T-helper 17 cell (primary cell): ENCODE measurements at regions not wholly inside any gene's neighbourhood (a gene's known extent, or its start where the extent isn't known, plus 50 kb on each side); places are given as distances from the start of the nearest gene placed in this dataset.

Experiments
- ATAC-seq: fragments of 150-1000 bp; cut with Tn5 transposase; 2 replicates; pipeline ENCODE4 v1.10.0; 2021; ENCODE audit warnings: mild to moderate bottlenecking, moderate library complexity
- DNase-seq, 3 donors: peaks; one replicate each; pipeline versions ENCODE4 v3.0.0 to v3.0.0-alpha.2; 2020 to 2021
- H3K9me3 ChIP-seq: one replicate; pipeline ENCODE4 v1.7.0; 2013; ENCODE audit warnings: low read length, mild to moderate bottlenecking; ENCODE audit not compliant: control insufficient read depth, poor library complexity, severe bottlenecking
- H3K27ac Mint-ChIP-seq: one replicate; pipeline ENCODE4 v1.8.0; 2022; ENCODE audit warnings: mild to moderate bottlenecking, moderate library complexity, mixed read lengths
- H3K27me3 Mint-ChIP-seq: one replicate; pipeline ENCODE4 v1.8.0; 2022; ENCODE audit warnings: mixed read lengths
- H3K36me3 Mint-ChIP-seq: one replicate; pipeline ENCODE4 v1.8.0; 2022; ENCODE audit warnings: low read depth, mixed read lengths
- H3K4me1 Mint-ChIP-seq: one replicate; pipeline ENCODE4 v1.8.0; 2022; ENCODE audit warnings: mild to moderate bottlenecking, mixed read lengths
- H3K4me3 Mint-ChIP-seq: one replicate; pipeline ENCODE4 v1.8.0; 2022; ENCODE audit warnings: mild to moderate bottlenecking, moderate library complexity, mixed read lengths

GRCh38 chr6:54050750-54051149, 60.5 kb upstream of the MLIP start:
- peaks cover under 1% of the 10 kb centered on the region for H3K27me3 Mint-ChIP-seq
- no peak for ATAC-seq
- H3K36me3 Mint-ChIP-seq: no peaks in the 10 kb centered on the region
- no peak overlapping the region for H3K27ac Mint-ChIP-seq
- no peak for DNase-seq
- no peak overlapping the region for H3K4me3 Mint-ChIP-seq
- no peaks in the 10 kb centered on the region for H3K4me1 Mint-ChIP-seq
- H3K9me3 ChIP-seq: no peaks in the 10 kb centered on the region

- DNase-seq: no peak
- no peak for ATAC-seq
- H3K4me1 Mint-ChIP-seq: no peaks in the 10 kb centered on the region
- H3K27ac Mint-ChIP-seq: no peak overlapping the region
- H3K27me3 Mint-ChIP-seq: peaks cover 5% of the 10 kb centered on the region
- no peak overlapping the region for H3K4me3 Mint-ChIP-seq
- H3K9me3 ChIP-seq: no peaks in the 10 kb centered on the region
- no peaks in the 10 kb centered on the region for H3K36me3 Mint-ChIP-seq
Observed at GRCh38 chr6:54053881-54054391, 57.3 kb upstream of the MLIP start.

GRCh38 chr6:54056105-54056504, 55.1 kb upstream of the MLIP start:
- DNase-seq: no peak
- H3K9me3 ChIP-seq: no peaks in the 10 kb centered on the region
- Mint-ChIP-seq H3K4me3 (no peak overlapping the region), H3K27ac (no peak overlapping the region), H3K27me3 (peaks cover 5% of the 10 kb centered on the region), H3K36me3 (no peaks in the 10 kb centered on the region), H3K4me1 (no peaks in the 10 kb centered on the region)
- ATAC-seq: no peak

- no peak for ATAC-seq
- H3K27me3 Mint-ChIP-seq: peaks cover 5% of the 10 kb centered on the region
- no peak for DNase-seq
Observed at GRCh38 chr6:54057058-54057457, 54.2 kb upstream of the MLIP start.

GRCh38 chr6:54058236-54058635, 53.0 kb upstream of the MLIP start:
- DNase-seq (no peak), ATAC-seq (no peak)
- no peaks in the 10 kb centered on the region for H3K36me3 Mint-ChIP-seq
- no peaks in the 10 kb centered on the region for H3K4me1 Mint-ChIP-seq
- H3K27me3 Mint-ChIP-seq: peaks cover 5% of the 10 kb centered on the region
- no peaks in the 10 kb centered on the region for H3K9me3 ChIP-seq
- H3K4me3 Mint-ChIP-seq: no peak overlapping the region
- no peak overlapping the region for H3K27ac Mint-ChIP-seq

More at GRCh38 chr6:54057058-54057457, 54.2 kb upstream of the MLIP start:
- H3K9me3 ChIP-seq: no peaks in the 10 kb centered on the region
- Mint-ChIP-seq H3K27ac (no peak overlapping the region), H3K4me3 (no peak overlapping the region), H3K36me3 (no peaks in the 10 kb centered on the region), H3K4me1 (no peaks in the 10 kb centered on the region)

GRCh38 chr6:54059683-54060082, 51.6 kb upstream of the MLIP start:
- Mint-ChIP-seq H3K27ac (no peak overlapping the region), H3K4me3 (no peak overlapping the region)

GRCh38 chr6:54060286-54060685, 51.0 kb upstream of the MLIP start:
- no peaks in the 10 kb centered on the region for H3K4me1 Mint-ChIP-seq
- H3K27ac Mint-ChIP-seq: no peak overlapping the region
- no peak for DNase-seq
- H3K4me3 Mint-ChIP-seq: no peak overlapping the region
- no peaks in the 10 kb centered on the region for H3K36me3 Mint-ChIP-seq
- H3K27me3 Mint-ChIP-seq: peaks cover 5% of the 10 kb centered on the region
- no peaks in the 10 kb centered on the region for H3K9me3 ChIP-seq
- ATAC-seq: no peak

More at GRCh38 chr6:54059683-54060082, 51.6 kb upstream of the MLIP start:
- Mint-ChIP-seq H3K36me3 (no peaks in the 10 kb centered on the region), H3K27me3 (peaks cover 5% of the 10 kb centered on the region), H3K4me1 (no peaks in the 10 kb centered on the region)
- DNase-seq (no peak), ATAC-seq (no peak)
- no peaks in the 10 kb centered on the region for H3K9me3 ChIP-seq
